Body of pancreas (tissue), 4 donors: ENCODE measurements at regions not wholly inside any gene's neighbourhood (a gene's known extent, or its start where the extent isn't known, plus 50 kb on each side); places are given as distances from the start of the nearest gene placed in this dataset.
"Not testable (repeated sequence)": the region's sequence is repeated elsewhere in the genome, so short reads cannot be mapped to it uniquely, and the experiment has no call there.

ENCODE experiments used
- POLR2A ChIP-seq, 3 donors: fragments of 450-650 bp; IDR thresholded peaks; one replicate each; pipeline ENCODE4 v1.6.1; 2016; ENCODE audit warnings: antibody characterized with exemption in 3 of 3, mild to moderate bottlenecking in 2 of 3
- TF ChIP-seq, protein P1 (sequence below), 7 experiments: fragments of 450-650 bp in 4 of 7; fragments of 200-600 bp in 3 of 7; sonication (generic) in 3 of 7; IDR thresholded peaks; one replicate each; pipeline ENCODE4 v1.5.1; 2016 to 2019; ENCODE audit warnings: antibody characterized with exemption in 7 of 7

DNA sequence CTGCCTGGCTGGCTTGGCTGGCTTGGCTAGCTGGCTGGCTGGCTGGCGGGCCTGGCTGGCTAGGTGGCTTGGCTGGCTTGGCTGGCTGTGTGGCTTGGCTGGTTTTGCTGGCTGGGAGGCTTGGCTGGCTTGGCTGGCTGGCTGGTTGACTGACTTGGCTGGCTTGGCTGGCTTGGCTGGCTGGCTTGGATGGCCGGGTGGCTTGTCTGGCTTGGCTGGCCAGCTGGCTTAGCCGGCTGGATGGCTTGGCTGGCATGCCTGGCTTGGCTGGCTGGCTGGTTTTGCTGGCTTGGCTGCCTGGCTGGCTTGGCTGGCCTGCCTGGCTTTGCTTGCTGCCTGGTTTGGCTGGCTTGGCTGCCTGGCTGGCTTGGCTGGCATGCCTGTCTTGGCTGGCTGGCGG is 2817.3 kb downstream of the RPIA start:
- TF ChIP-seq, protein P1, sequence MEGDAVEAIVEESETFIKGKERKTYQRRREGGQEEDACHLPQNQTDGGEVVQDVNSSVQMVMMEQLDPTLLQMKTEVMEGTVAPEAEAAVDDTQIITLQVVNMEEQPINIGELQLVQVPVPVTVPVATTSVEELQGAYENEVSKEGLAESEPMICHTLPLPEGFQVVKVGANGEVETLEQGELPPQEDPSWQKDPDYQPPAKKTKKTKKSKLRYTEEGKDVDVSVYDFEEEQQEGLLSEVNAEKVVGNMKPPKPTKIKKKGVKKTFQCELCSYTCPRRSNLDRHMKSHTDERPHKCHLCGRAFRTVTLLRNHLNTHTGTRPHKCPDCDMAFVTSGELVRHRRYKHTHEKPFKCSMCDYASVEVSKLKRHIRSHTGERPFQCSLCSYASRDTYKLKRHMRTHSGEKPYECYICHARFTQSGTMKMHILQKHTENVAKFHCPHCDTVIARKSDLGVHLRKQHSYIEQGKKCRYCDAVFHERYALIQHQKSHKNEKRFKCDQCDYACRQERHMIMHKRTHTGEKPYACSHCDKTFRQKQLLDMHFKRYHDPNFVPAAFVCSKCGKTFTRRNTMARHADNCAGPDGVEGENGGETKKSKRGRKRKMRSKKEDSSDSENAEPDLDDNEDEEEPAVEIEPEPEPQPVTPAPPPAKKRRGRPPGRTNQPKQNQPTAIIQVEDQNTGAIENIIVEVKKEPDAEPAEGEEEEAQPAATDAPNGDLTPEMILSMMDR (IDR thresholded peaks at IDR 0.05) = not testable (repeated sequence)
- not testable (repeated sequence) for TF ChIP-seq POLR2A (IDR thresholded peaks at IDR 0.05)
